H9 (cell line): ENCODE measurements at regions not wholly inside any gene's neighbourhood (a gene's known extent, or its start where the extent isn't known, plus 50 kb on each side); places are given as distances from the start of the nearest gene placed in this dataset.

Source experiments
- DNase-seq: peaks from one replicate; pipeline ENCODE4 v3.0.0-alpha.2; 2017
- H2AFZ ChIP-seq: one replicate; pipeline ENCODE4 v1.6.1; 2013; ENCODE audit warnings: mild to moderate bottlenecking, low read length, control low read depth, moderate library complexity
- H2AK5ac ChIP-seq: 2 replicates; pipeline ENCODE4 v1.6.1; 2013; ENCODE audit warnings: low read length, control low read depth, mixed read lengths; ENCODE audit not compliant: insufficient read length
- H2BK120ac ChIP-seq: one replicate; pipeline ENCODE4 v1.6.1; 2013; ENCODE audit warnings: low read depth, mild to moderate bottlenecking, low read length, control low read depth, inconsistent platforms; ENCODE audit not compliant: poor library complexity, severe bottlenecking
- H2BK12ac ChIP-seq: 2 replicates; pipeline ENCODE4 v1.6.1; 2013; ENCODE audit warnings: low read length, control low read depth, mixed read lengths, low read depth; ENCODE audit not compliant: insufficient read length
- H2BK15ac ChIP-seq: 2 replicates; pipeline ENCODE4 v1.6.1; 2013; ENCODE audit warnings: low read depth, low read length, control low read depth
- H2BK20ac ChIP-seq: one replicate; pipeline ENCODE4 v1.6.1; 2013; ENCODE audit warnings: low read depth, mild to moderate bottlenecking, low read length, control low read depth, inconsistent platforms; ENCODE audit not compliant: poor library complexity, severe bottlenecking
- H2BK5ac ChIP-seq: 2 replicates; pipeline ENCODE4 v1.6.1; 2013; ENCODE audit warnings: low read length, control low read depth, mixed read lengths; ENCODE audit not compliant: insufficient read length
- H3K14ac ChIP-seq: 2 replicates; pipeline ENCODE4 v1.6.1; 2013; ENCODE audit warnings: low read length, control low read depth; ENCODE audit not compliant: insufficient read depth
- H3K18ac ChIP-seq: 2 replicates; pipeline ENCODE4 v1.6.1; 2013; ENCODE audit warnings: low read depth, mild to moderate bottlenecking, mixed read lengths, low read length, control low read depth; ENCODE audit not compliant: insufficient read length
- H3K23ac ChIP-seq: 2 replicates; pipeline ENCODE4 v1.6.1; 2013; ENCODE audit warnings: low read length, control low read depth, mixed read lengths, low read depth; ENCODE audit not compliant: insufficient read length
- H3K23me2 ChIP-seq: 2 replicates; pipeline ENCODE4 v1.6.1; 2013; ENCODE audit warnings: low read depth, mild to moderate bottlenecking, mixed read lengths, low read length, control low read depth; ENCODE audit not compliant: insufficient read length, poor library complexity, severe bottlenecking
- H3K27ac ChIP-seq: 2 replicates; pipeline ENCODE4 v1.5.1; 2013; ENCODE audit warnings: low read length, control low read depth, mixed read lengths, low read depth; ENCODE audit not compliant: insufficient read length
- H3K27me3 ChIP-seq: 2 replicates; pipeline ENCODE4 v1.6.1; 2013; ENCODE audit warnings: low read length, control low read depth, inconsistent platforms; ENCODE audit not compliant: insufficient read depth
- H3K4ac ChIP-seq: 2 replicates; pipeline ENCODE4 v1.6.1; 2013; ENCODE audit warnings: low read depth, mild to moderate bottlenecking, control low read depth, inconsistent platforms, low read length, moderate library complexity
- H3K4me1 ChIP-seq: 2 replicates; pipeline ENCODE4 v1.6.1; 2013; ENCODE audit warnings: low read length, control low read depth, inconsistent platforms; ENCODE audit not compliant: insufficient read depth
- H3K4me2 ChIP-seq: 2 replicates; pipeline ENCODE4 v1.6.1; 2013; ENCODE audit warnings: low read length, control low read depth, mixed read lengths; ENCODE audit not compliant: insufficient read length, insufficient read depth
- H3K56ac ChIP-seq: 2 replicates; pipeline ENCODE4 v1.6.1; 2013; ENCODE audit warnings: low read depth, mild to moderate bottlenecking, mixed read lengths, low read length, control low read depth; ENCODE audit not compliant: insufficient read length
- H3K79me1 ChIP-seq: 2 replicates; pipeline ENCODE4 v1.6.1; 2013; ENCODE audit warnings: low read depth, mild to moderate bottlenecking, moderate library complexity, low read length, control low read depth, inconsistent platforms; ENCODE audit not compliant: insufficient read depth, poor library complexity, severe bottlenecking
- H3K79me2 ChIP-seq: 2 replicates; pipeline ENCODE4 v1.6.1; 2013; ENCODE audit warnings: low read length, control low read depth, inconsistent platforms; ENCODE audit not compliant: insufficient read depth
- H3K9ac ChIP-seq: 2 replicates; pipeline ENCODE4 v1.6.1; 2013; ENCODE audit warnings: low read length, control low read depth, mixed read lengths; ENCODE audit not compliant: insufficient read length; ENCODE audit errors: extremely low read depth
- H3K9me3 ChIP-seq: one replicate; pipeline ENCODE4 v1.6.1; 2013; ENCODE audit warnings: low read depth, low read length, inconsistent platforms; ENCODE audit not compliant: control insufficient read depth
- H3T11ph ChIP-seq: one replicate; pipeline ENCODE4 v1.6.1; 2013; ENCODE audit warnings: mild to moderate bottlenecking, low read length, control low read depth, inconsistent platforms
- H4K20me1 ChIP-seq: one replicate; pipeline ENCODE4 v1.6.1; 2013; ENCODE audit not compliant: control insufficient read depth, insufficient read length, insufficient read depth
- H4K5ac ChIP-seq: 2 replicates; pipeline ENCODE4 v1.6.1; 2013; ENCODE audit warnings: low read depth, mild to moderate bottlenecking, mixed read lengths, low read length, control low read depth; ENCODE audit not compliant: insufficient read length
- H4K8ac ChIP-seq: replicated peaks from 2 replicates; pipeline ENCODE4 v1.6.1; 2013; ENCODE audit warnings: low read length, control low read depth, mixed read lengths, low read depth; ENCODE audit not compliant: insufficient read length
- H4K91ac ChIP-seq: 2 replicates; pipeline ENCODE4 v1.6.1; 2013; ENCODE audit warnings: low read depth, mild to moderate bottlenecking, moderate library complexity, mixed read lengths, low read length, control low read depth; ENCODE audit not compliant: insufficient read length
- H3K27ac Mint-ChIP-seq, 3 experiments: 2 replicates in 2 of 3; 3 replicates in 1 of 3; pipeline ENCODE4 v1.8.0; 2020 to 2021; ENCODE audit warnings: mixed read lengths in 3 of 3, mild to moderate bottlenecking in 1 of 3, moderate library complexity in 1 of 3
- H3K27me3 Mint-ChIP-seq: 2 replicates; pipeline ENCODE4 v1.8.0; 2021; ENCODE audit warnings: low read depth, mild to moderate bottlenecking, moderate library complexity, mixed read lengths
- H3K36me3 Mint-ChIP-seq, 3 experiments: 2 replicates in 2 of 3; 3 replicates in 1 of 3; pipeline ENCODE4 v1.8.0; 2020 to 2021; ENCODE audit warnings: low read depth in 3 of 3, mixed read lengths in 3 of 3; ENCODE audit not compliant: insufficient read depth in 1 of 3
- H3K4me1 Mint-ChIP-seq, 2 experiments: 2 replicates each; pipeline ENCODE4 v1.8.0; 2020; ENCODE audit warnings: mixed read lengths in 2 of 2
- H3K4me3 Mint-ChIP-seq, 2 experiments: 2 replicates in 1 of 2; 3 replicates in 1 of 2; pipeline ENCODE4 v1.8.0; 2020 to 2021; ENCODE audit warnings: mild to moderate bottlenecking in 2 of 2, mixed read lengths in 2 of 2, moderate library complexity in 1 of 2
- H3K9me3 Mint-ChIP-seq, 2 experiments: 2 replicates in 1 of 2; 3 replicates in 1 of 2; pipeline ENCODE4 v1.8.0; 2020; ENCODE audit warnings: mild to moderate bottlenecking in 2 of 2, mixed read lengths in 2 of 2, moderate library complexity in 1 of 2
- CTCF ChIP-seq: fragments of 200-600 bp; sonication (generic); conservative IDR thresholded peaks from 3 replicates; pipeline ENCODE4 v1.8.0; 2021; ENCODE audit warnings: antibody characterized with exemption, mild to moderate bottlenecking
- WGBS: extraction: QIAGEN DNeasy Blood & Tissue Kit; methylation state at CpG from one replicate; pipeline ENCODE4 v1.1.7; 2013; ENCODE audit warnings: missing lambda C conversion rate, low lambda C conversion rate, mixed read lengths; ENCODE audit not compliant: insufficient read length; ENCODE audit errors: extremely low coverage; 5-methylcytosine and 5-hydroxymethylcytosine counted together

DNA sequence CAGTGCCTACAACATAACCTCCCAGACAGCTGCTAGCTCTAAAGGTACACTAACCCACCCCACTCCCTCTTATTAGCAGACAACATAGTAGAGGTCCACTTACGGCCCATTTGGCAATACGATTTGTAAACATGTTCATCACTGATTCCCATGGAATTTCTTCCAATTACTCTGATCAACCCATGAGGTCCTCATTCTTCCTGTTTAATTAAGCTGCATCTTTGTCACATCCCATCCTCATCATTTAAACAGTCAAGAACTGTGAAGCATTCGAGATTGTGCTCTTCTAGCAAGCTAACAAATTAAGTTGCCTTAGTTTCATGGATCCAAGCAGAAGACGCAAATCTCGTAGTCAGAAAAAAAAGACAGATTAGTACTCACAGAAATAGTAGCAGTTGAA is 622.2 kb upstream of the VSTM2A start:
- H2BK20ac ChIP-seq: no peak overlapping the region
- Mint-ChIP-seq H3K27me3 (no peaks in the 10 kb centered on the region), H3K9me3 (peaks cover 0 to 4% of the 10 kb centered on the region in 2 experiments; a peak in 2 of 5 replicates), H3K4me3 (no peak overlapping the region), H3K27ac (no peak overlapping the region), H3K4me1 (no peaks in the 10 kb centered on the region), H3K36me3 (no peaks in the 10 kb centered on the region; a peak in 2 of 7 replicates)
- no peak overlapping the region for H2AK5ac ChIP-seq
- H3K14ac ChIP-seq: no peak overlapping the region
- H2AFZ ChIP-seq: no peak overlapping the region
- no peak overlapping the region for H4K91ac ChIP-seq
- no peak for DNase-seq
- no peaks in the 10 kb centered on the region for H3K4me1 ChIP-seq
- TF ChIP-seq CTCF: no peak
- no peak overlapping the region for H3T11ph ChIP-seq
- no peak overlapping the region for H2BK15ac ChIP-seq
- no peaks in the 10 kb centered on the region for H3K9me3 ChIP-seq
- H3K23me2 ChIP-seq: no peaks in the 10 kb centered on the region
- H3K56ac ChIP-seq: no peak overlapping the region
- no peaks in the 10 kb centered on the region for H3K79me2 ChIP-seq
- H3K27me3 ChIP-seq: no peaks in the 10 kb centered on the region
- no peak overlapping the region for H3K23ac ChIP-seq
- no CpG with 5 or more reads among the region's 5 CpGs for WGBS
- H3K4me2 ChIP-seq: no peak overlapping the region
- no peak overlapping the region for H4K8ac ChIP-seq
- H4K5ac ChIP-seq: no peak overlapping the region
- H3K79me1 ChIP-seq: no peaks in the 10 kb centered on the region
- no peak overlapping the region for H3K4ac ChIP-seq
- H2BK12ac ChIP-seq: no peak overlapping the region
- H4K20me1 ChIP-seq: no peaks in the 10 kb centered on the region
- H3K9ac ChIP-seq: no peak overlapping the region
- H3K18ac ChIP-seq: no peak overlapping the region
- H3K27ac ChIP-seq: no peak overlapping the region
- H2BK5ac ChIP-seq: no peak overlapping the region
- H2BK120ac ChIP-seq: no peak overlapping the region
